NCI-H2227 (cell line): ENCODE measurements at regions not wholly inside any gene's neighbourhood (a gene's known extent, or its start where the extent isn't known, plus 50 kb on each side); places are given as distances from the start of the nearest gene placed in this dataset.
"Not testable (repeated sequence)": the region's sequence is repeated elsewhere in the genome, so short reads cannot be mapped to it uniquely, and the experiment has no call there.

Source experiments
- DNase-seq: peaks from one replicate; lab custom pipeline; 2025; ENCODE audit not compliant: unreplicated experiment; lab: John Stamatoyannopoulos, UW

GRCh38 chr9:587527-587926 is 254.0 kb upstream of the DMRT1 start:
- DNase-seq: no peak

- DNase-seq: peak; percentile 11
Measured at GRCh38 chr9:588981-589380, 252.5 kb upstream of the DMRT1 start.

- DNase-seq: no peak
Measured at GRCh38 chr9:589723-590122, 251.8 kb upstream of the DMRT1 start.

GRCh38 chr9:591292-591691 is 250.2 kb upstream of the DMRT1 start:
- no peak for DNase-seq

- no peak for DNase-seq
Measured at GRCh38 chr9:592225-592624, 249.3 kb upstream of the DMRT1 start.

GRCh38 chr9:592733-593132 is 248.8 kb upstream of the DMRT1 start:
- no peak for DNase-seq

GRCh38 chr9:593809-594208 is 247.7 kb upstream of the DMRT1 start:
- no peak for DNase-seq

- no peak for DNase-seq
Measured at GRCh38 chr9:596703-597102, 244.8 kb upstream of the DMRT1 start.

- DNase-seq: no peak
Measured at GRCh38 chr9:600006-600405, 241.5 kb upstream of the DMRT1 start.

- DNase-seq: no peak
Measured at GRCh38 chr9:602716-603115, 238.8 kb upstream of the DMRT1 start.

GRCh38 chr9:603126-603525 is 238.4 kb upstream of the DMRT1 start:
- no peak for DNase-seq

GRCh38 chr9:607417-607816 is 234.1 kb upstream of the DMRT1 start:
- DNase-seq: no peak

GRCh38 chr9:613771-614347 is 227.6 kb upstream of the DMRT1 start:
- peak; percentile 67 for DNase-seq

GRCh38 chr9:614431-614830 is 227.1 kb upstream of the DMRT1 start:
- no peak for DNase-seq

GRCh38 chr9:615756-616155 is 225.7 kb upstream of the DMRT1 start:
- no peak for DNase-seq

- no peak for DNase-seq
Measured at GRCh38 chr9:616694-617093, 224.8 kb upstream of the DMRT1 start.

- no peak for DNase-seq
Measured at GRCh38 chr9:617445-618085, 223.9 kb upstream of the DMRT1 start.

GRCh38 chr9:618478-618877 is 223.0 kb upstream of the DMRT1 start:
- DNase-seq: no peak

GRCh38 chr9:621201-621855 is 220.2 kb upstream of the DMRT1 start:
- DNase-seq: no peak

GRCh38 chr9:624935-625500 is 216.5 kb upstream of the DMRT1 start:
- no peak for DNase-seq

- no peak for DNase-seq
Measured at GRCh38 chr9:625613-626012, 215.9 kb upstream of the DMRT1 start.

- DNase-seq: not testable (repeated sequence)
Measured at GRCh38 chr9:626114-626513, 215.4 kb upstream of the DMRT1 start.
